ENCODE measurements at regions not wholly inside any gene's neighbourhood (a gene's known extent, or its start where the extent isn't known, plus 50 kb on each side); places are given as distances from the start of the nearest gene placed in this dataset.

- H3K79me2 ChIP-seq (replicated peaks; ENCODE audit: insufficient read depth): no peaks in the 10 kb centered on the region
- peaks cover 12% of the 10 kb centered on the region for H3K4me1 ChIP-seq (ENCODE audit: insufficient read depth)
- H3F3A ChIP-seq (replicated peaks; ENCODE audit: low read depth): no peaks in the 10 kb centered on the region
- H2AFZ ChIP-seq: no peak overlapping the region
- Mint-ChIP-seq H3K4me3 (no peak overlapping the region), H3K9me3 (no peaks in the 10 kb centered on the region; the same call in 2 of the 3 replicates), H3K36me3 (ENCODE audit: low read depth) (no peaks in the 10 kb centered on the region), H3K27ac (no peak overlapping the region), H3K27me3 (ENCODE audit: insufficient read depth, low read depth, poor library complexity) (peaks cover 3% of the 10 kb centered on the region), H3K4me1 (peaks cover 43% of the 10 kb centered on the region)
- H4K20me1 ChIP-seq (replicated peaks; ENCODE audit: insufficient read depth): no peaks in the 10 kb centered on the region; the same call in 1 of the 2 replicates
- DNase-seq (ENCODE audit: low spot score): peak; percentile 8
- no peak overlapping the region for H3K4me2 ChIP-seq
- no peaks in the 10 kb centered on the region for H3K36me3 ChIP-seq (ENCODE audit: insufficient read depth)
- H3K27me3 ChIP-seq (ENCODE audit: insufficient read depth): no peaks in the 10 kb centered on the region
- no peak for TF ChIP-seq NANOG (IDR thresholded peaks at IDR 0.05; ENCODE audit: borderline replicate concordance)
- TF ChIP-seq POLR2AphosphoS5 (IDR thresholded peaks at IDR 0.05; ENCODE audit: low read depth): no peak
- TF ChIP-seq, protein P1, sequence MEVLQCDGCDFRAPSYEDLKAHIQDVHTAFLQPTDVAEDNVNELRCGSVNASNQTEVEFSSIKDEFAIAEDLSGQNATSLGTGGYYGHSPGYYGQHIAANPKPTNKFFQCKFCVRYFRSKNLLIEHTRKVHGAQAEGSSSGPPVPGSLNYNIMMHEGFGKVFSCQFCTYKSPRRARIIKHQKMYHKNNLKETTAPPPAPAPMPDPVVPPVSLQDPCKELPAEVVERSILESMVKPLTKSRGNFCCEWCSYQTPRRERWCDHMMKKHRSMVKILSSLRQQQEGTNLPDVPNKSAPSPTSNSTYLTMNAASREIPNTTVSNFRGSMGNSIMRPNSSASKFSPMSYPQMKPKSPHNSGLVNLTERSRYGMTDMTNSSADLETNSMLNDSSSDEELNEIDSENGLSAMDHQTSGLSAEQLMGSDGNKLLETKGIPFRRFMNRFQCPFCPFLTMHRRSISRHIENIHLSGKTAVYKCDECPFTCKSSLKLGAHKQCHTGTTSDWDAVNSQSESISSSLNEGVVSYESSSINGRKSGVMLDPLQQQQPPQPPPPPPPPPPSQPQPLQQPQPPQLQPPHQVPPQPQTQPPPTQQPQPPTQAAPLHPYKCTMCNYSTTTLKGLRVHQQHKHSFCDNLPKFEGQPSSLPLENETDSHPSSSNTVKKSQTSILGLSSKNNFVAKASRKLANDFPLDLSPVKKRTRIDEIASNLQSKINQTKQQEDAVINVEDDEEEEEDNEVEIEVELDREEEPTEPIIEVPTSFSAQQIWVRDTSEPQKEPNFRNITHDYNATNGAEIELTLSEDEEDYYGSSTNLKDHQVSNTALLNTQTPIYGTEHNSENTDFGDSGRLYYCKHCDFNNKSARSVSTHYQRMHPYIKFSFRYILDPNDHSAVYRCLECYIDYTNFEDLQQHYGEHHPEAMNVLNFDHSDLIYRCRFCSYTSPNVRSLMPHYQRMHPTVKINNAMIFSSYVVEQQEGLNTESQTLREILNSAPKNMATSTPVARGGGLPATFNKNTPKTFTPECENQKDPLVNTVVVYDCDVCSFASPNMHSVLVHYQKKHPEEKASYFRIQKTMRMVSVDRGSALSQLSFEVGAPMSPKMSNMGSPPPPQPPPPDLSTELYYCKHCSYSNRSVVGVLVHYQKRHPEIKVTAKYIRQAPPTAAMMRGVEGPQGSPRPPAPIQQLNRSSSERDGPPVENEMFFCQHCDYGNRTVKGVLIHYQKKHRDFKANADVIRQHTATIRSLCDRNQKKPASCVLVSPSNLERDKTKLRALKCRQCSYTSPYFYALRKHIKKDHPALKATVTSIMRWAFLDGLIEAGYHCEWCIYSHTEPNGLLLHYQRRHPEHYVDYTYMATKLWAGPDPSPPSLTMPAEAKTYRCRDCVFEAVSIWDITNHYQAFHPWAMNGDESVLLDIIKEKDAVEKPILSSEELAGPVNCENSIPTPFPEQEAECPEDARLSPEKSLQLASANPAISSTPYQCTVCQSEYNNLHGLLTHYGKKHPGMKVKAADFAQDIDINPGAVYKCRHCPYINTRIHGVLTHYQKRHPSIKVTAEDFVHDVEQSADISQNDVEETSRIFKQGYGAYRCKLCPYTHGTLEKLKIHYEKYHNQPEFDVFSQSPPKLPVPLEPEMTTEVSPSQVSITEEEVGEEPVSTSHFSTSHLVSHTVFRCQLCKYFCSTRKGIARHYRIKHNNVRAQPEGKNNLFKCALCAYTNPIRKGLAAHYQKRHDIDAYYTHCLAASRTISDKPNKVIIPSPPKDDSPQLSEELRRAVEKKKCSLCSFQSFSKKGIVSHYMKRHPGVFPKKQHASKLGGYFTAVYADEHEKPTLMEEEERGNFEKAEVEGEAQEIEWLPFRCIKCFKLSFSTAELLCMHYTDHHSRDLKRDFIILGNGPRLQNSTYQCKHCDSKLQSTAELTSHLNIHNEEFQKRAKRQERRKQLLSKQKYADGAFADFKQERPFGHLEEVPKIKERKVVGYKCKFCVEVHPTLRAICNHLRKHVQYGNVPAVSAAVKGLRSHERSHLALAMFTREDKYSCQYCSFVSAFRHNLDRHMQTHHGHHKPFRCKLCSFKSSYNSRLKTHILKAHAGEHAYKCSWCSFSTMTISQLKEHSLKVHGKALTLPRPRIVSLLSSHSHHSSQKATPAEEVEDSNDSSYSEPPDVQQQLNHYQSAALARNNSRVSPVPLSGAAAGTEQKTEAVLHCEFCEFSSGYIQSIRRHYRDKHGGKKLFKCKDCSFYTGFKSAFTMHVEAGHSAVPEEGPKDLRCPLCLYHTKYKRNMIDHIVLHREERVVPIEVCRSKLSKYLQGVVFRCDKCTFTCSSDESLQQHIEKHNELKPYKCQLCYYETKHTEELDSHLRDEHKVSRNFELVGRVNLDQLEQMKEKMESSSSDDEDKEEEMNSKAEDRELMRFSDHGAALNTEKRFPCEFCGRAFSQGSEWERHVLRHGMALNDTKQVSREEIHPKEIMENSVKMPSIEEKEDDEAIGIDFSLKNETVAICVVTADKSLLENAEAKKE (CRISPR knock-in tag; IDR thresholded peaks at IDR 0.05): no peak
- TF ChIP-seq CTCF (conservative IDR thresholded peaks at IDR 0.05; ENCODE audit: low read depth in 2 of 2): no peak
- H3K9me2 ChIP-seq (ENCODE audit: insufficient read depth): no peaks in the 10 kb centered on the region
- peak; percentile 56 for ATAC-seq
- no peak overlapping the region for H3K4me3 ChIP-seq
- no peak overlapping the region for H3K27ac ChIP-seq (ENCODE audit: low read depth)
These were observed 183.4 kb upstream of the TOPAZ1 start for GRCh38 chr3:44058022-44058867.
